ENCODE measurements at regions not wholly inside any gene's neighbourhood (a gene's known extent, or its start where the extent isn't known, plus 50 kb on each side); places are given as distances from the start of the nearest gene placed in this dataset.

GRCh38 chr17:79330229-79330628 lies 255.6 kb downstream of the ENGASE start:
- no peak for TF ChIP-seq MAX (IDR thresholded peaks at IDR 0.05; ENCODE audit: insufficient read depth, insufficient read length)
- TF ChIP-seq CTCF (IDR thresholded peaks at IDR 0.05; ENCODE audit: extremely low read depth in 1 of 2, insufficient read depth in 1 of 2, low read depth in 1 of 2, low read length in 2 of 2), result no peak
- TF ChIP-seq POLR2A (IDR thresholded peaks at IDR 0.05; ENCODE audit: low read depth, low read length), result no peak
- TF ChIP-seq POLR2AphosphoS5 (IDR thresholded peaks at IDR 0.05; ENCODE audit: insufficient read depth, low read depth, low read length), result no peak
- TF ChIP-seq FOS (IDR thresholded peaks at IDR 0.05; ENCODE audit: borderline replicate concordance, insufficient read depth, low read length), result no peak
- no peak for TF ChIP-seq EZH2 (IDR thresholded peaks at IDR 0.05; ENCODE audit: borderline replicate concordance, low read depth, low read length, severe bottlenecking)
